HG03442 (cell line): ENCODE measurements at regions not wholly inside any gene's neighbourhood (a gene's known extent, or its start where the extent isn't known, plus 50 kb on each side); places are given as distances from the start of the nearest gene placed in this dataset.

Experiments
- ATAC-seq: cut with Tn5 transposase; IDR thresholded peaks from one replicate; pipeline ENCODE4 v1.9.1; 2021; ENCODE audit warnings: mild to moderate bottlenecking, moderate library complexity; ENCODE audit not compliant: unreplicated experiment

- ATAC-seq, result no peak
Measured at GRCh38 chr2:5751873-5752482, 59.8 kb downstream of the SOX11 start.

GRCh38 chr2:5756272-5756671 is 64.1 kb downstream of the SOX11 start:
- no peak for ATAC-seq

GRCh38 chr2:5758346-5758745 is 66.2 kb downstream of the SOX11 start:
- no peak for ATAC-seq

GRCh38 chr2:5759949-5760348 is 67.8 kb downstream of the SOX11 start:
- no peak for ATAC-seq

GRCh38 chr2:5763531-5763930 is 71.3 kb downstream of the SOX11 start:
- no peak for ATAC-seq

- no peak for ATAC-seq
Measured at GRCh38 chr2:5764041-5764440, 71.9 kb downstream of the SOX11 start.

- ATAC-seq, result no peak
Measured at GRCh38 chr2:5766056-5766455, 73.9 kb downstream of the SOX11 start.

GRCh38 chr2:5766561-5766960 is 74.4 kb downstream of the SOX11 start:
- ATAC-seq, result no peak

GRCh38 chr2:5777131-5777535 is 84.9 kb downstream of the SOX11 start:
- no peak for ATAC-seq

- no peak for ATAC-seq
Measured at GRCh38 chr2:5781679-5782078, 89.5 kb downstream of the SOX11 start.

GRCh38 chr2:5782103-5782502 is 89.9 kb downstream of the SOX11 start:
- no peak for ATAC-seq

GRCh38 chr2:5788447-5788846 is 96.3 kb downstream of the SOX11 start:
- no peak for ATAC-seq

- no peak for ATAC-seq
Measured at GRCh38 chr2:5791371-5791770, 99.2 kb downstream of the SOX11 start.

- ATAC-seq, result no peak
Measured at GRCh38 chr2:5794012-5794411, 101.8 kb downstream of the SOX11 start.

GRCh38 chr2:5798084-5798483 is 105.9 kb downstream of the SOX11 start:
- no peak for ATAC-seq

GRCh38 chr2:5799348-5799747 is 107.2 kb downstream of the SOX11 start:
- no peak for ATAC-seq

- ATAC-seq, result no peak
Measured at GRCh38 chr2:5803547-5803946, 111.4 kb downstream of the SOX11 start.

- no peak for ATAC-seq
Measured at GRCh38 chr2:5818961-5819600, 126.9 kb downstream of the SOX11 start.

- no peak for ATAC-seq
Measured at GRCh38 chr2:5824126-5824525, 131.9 kb downstream of the SOX11 start.

- no peak for ATAC-seq
Measured at GRCh38 chr2:5825686-5826085, 133.5 kb downstream of the SOX11 start.

GRCh38 chr2:5826979-5827655 is 134.9 kb downstream of the SOX11 start:
- ATAC-seq, result no peak

GRCh38 chr2:5834501-5834900 is 142.3 kb downstream of the SOX11 start:
- ATAC-seq, result no peak
